NB4 (cell line): ENCODE measurements at regions not wholly inside any gene's neighbourhood (a gene's known extent, or its start where the extent isn't known, plus 50 kb on each side); places are given as distances from the start of the nearest gene placed in this dataset.

Experiments
- CTCF ChIP-seq: IDR thresholded peaks from one replicate; pipeline ENCODE4 v1.5.1; 2012; ENCODE audit warnings: low read depth, low read length
- MYC ChIP-seq: IDR thresholded peaks from 2 replicates; pipeline ENCODE4 v1.6.1; 2011; ENCODE audit warnings: low read depth, low read length
- POLR2A ChIP-seq: IDR thresholded peaks from 2 replicates; pipeline ENCODE4 v1.6.1; 2011; ENCODE audit warnings: mild to moderate bottlenecking; ENCODE audit not compliant: insufficient read length; ENCODE audit errors: extremely low read depth

GRCh38 chr7:155211173-155211572 lies 86.5 kb upstream of the INSIG1 start:
- TF ChIP-seq CTCF (no peak), POLR2A (no peak), MYC (no peak)
